Heart left ventricle (tissue), 16 donors: ENCODE measurements at regions not wholly inside any gene's neighbourhood (a gene's known extent, or its start where the extent isn't known, plus 50 kb on each side); places are given as distances from the start of the nearest gene placed in this dataset.

Source experiments
- ATAC-seq, 4 donors: fragments of 200-7000 bp; cut with Tn5 transposase; one replicate each; pipeline ENCODE4 v1.9.1; 2020 to 2022; ENCODE audit warnings: moderate library complexity in 4 of 4, mild to moderate bottlenecking in 3 of 4, moderate number of reproducible peaks in 1 of 4
- DNase-seq, 5 donors: peaks; one replicate each; pipeline ENCODE4 v3.0.0-alpha.2; 2020
- H3K27ac ChIP-seq, 12 donors: fragments of 200-600 bp; sonication (generic) in 4 of 12; one replicate each; pipeline versions ENCODE4 v1.5.0 to v1.8.0; 2016 to 2022; ENCODE audit warnings: mild to moderate bottlenecking in 2 of 12
- H3K27me3 ChIP-seq, 9 donors: fragments of 200-600 bp; sonication (generic) in 2 of 9; one replicate each; pipeline versions ENCODE4 v1.5.1 to v1.8.0; 2016 to 2022; ENCODE audit warnings: mild to moderate bottlenecking in 3 of 9
- H3K36me3 ChIP-seq, 9 donors: fragments of 200-600 bp; sonication (generic) in 2 of 9; one replicate each; pipeline versions ENCODE4 v1.5.0 to v1.8.0; 2018 to 2022; ENCODE audit warnings: mild to moderate bottlenecking in 2 of 9
- H3K4me1 ChIP-seq, 12 donors: fragments of 200-600 bp; sonication (generic) in 4 of 12; one replicate each; pipeline versions ENCODE4 v1.5.0 to v1.8.0; 2016 to 2022; ENCODE audit warnings: mild to moderate bottlenecking in 3 of 12
- H3K4me3 ChIP-seq, 12 donors: fragments of 200-600 bp; sonication (generic) in 4 of 12; one replicate each; pipeline versions ENCODE4 v1.5.0 to v1.8.0; 2017 to 2022; ENCODE audit warnings: mild to moderate bottlenecking in 9 of 12, moderate library complexity in 4 of 12
- H3K9me3 ChIP-seq, 12 donors: fragments of 200-600 bp; sonication (generic) in 4 of 12; one replicate each; pipeline versions ENCODE4 v1.5.0 to v1.8.0; 2016 to 2022; ENCODE audit warnings: mild to moderate bottlenecking in 1 of 12
- POLR2A ChIP-seq, 2 donors: fragments of 450-650 bp; IDR thresholded peaks; one replicate each; pipeline ENCODE4 v1.6.1; 2017; ENCODE audit warnings: antibody characterized with exemption in 2 of 2, mild to moderate bottlenecking in 2 of 2, moderate library complexity in 2 of 2
- WGBS, 4 donors: extraction: QIAGEN DNeasy Blood & Tissue Kit in 2 of 4; methylation state at CpG; one replicate each; pipeline versions ENCODE4 v1.1.5 to v1.1.7; 2013 to 2018; 5-methylcytosine and 5-hydroxymethylcytosine counted together
- intact Hi-C, 10 donors: fragments of 100-400 bp; cut with DNase I; formaldehyde crosslinking; loops; one replicate each; pipeline versions ENCODE4 v1.11.1 to v1.14.2; 2022
- TF ChIP-seq, protein P1 (sequence below), 12 donors: fragments of 200-600 bp; sonication (generic) in 4 of 12; IDR thresholded peaks; one replicate each; pipeline versions ENCODE4 v1.5.0 to v1.8.0; 2018 to 2022; ENCODE audit warnings: antibody characterized with exemption in 12 of 12, mild to moderate bottlenecking in 5 of 12
- donor health status: ischemic (EF 13 %, LVEDD 7.1; RV severe dilation, severe dysfunction).
- donor health status: healthy with polysubstance abuse.
- donor health status: DM: no; HTN: yes; CAD: no.
- donor health status: DM: no; HTN: no; CAD: no.
- donor health status: ischemic (EF 25% LVEDD 6.9; RV normal size, moderate dysfunction).
- donor health status: ischemic (EF 25% LVEDD 5.7; RV mildly dilated, moderate dysfunction).
- donor health status: healthy.
- donor health status: DM: yes; HTN: yes; CAD: no.
- donor health status: ischemic (EF 35%, LVEDD 5.7; RV mildly dilated, moderate dysfunction).
- donor health status: nonischemic (EF 11% LVEDD 7.7; RV severe dilation, severe dysfunction).
- donor health status: DM: yes; HTN: yes; CAD: no.
- donor health status: PGD.
- donor health status: ischemic (EF 29% LVEDD 5.4; RV normal size, mild dysfunction).
- donor health status: nonischemic (EF 23%, LVEDD 6.1; RV moderate dilation, normal function).

GRCh38 chr1:238191170-238191569 lies 300.4 kb upstream of the ZP4 start:
- Histone ChIP-seq H3K4me1 (no peaks in the 10 kb centered on the region), H3K9me3 (peaks cover 0 to 4% (median 0%) of the 10 kb centered on the region in 12 donors), H3K27me3 (no peaks in the 10 kb centered on the region), H3K27ac (no peak overlapping the region), H3K4me3 (no peak overlapping the region), H3K36me3 (no peaks in the 10 kb centered on the region)
- intact Hi-C loops = no loop called here
- no peak for DNase-seq
- ATAC-seq = no peak
- WGBS, 4 donors = 74 to 87% (median 85%) methylated on average over 1 of the region's 1 CpG
- no peak for TF ChIP-seq POLR2A (IDR thresholded peaks at IDR 0.05)
- TF ChIP-seq, protein P1, sequence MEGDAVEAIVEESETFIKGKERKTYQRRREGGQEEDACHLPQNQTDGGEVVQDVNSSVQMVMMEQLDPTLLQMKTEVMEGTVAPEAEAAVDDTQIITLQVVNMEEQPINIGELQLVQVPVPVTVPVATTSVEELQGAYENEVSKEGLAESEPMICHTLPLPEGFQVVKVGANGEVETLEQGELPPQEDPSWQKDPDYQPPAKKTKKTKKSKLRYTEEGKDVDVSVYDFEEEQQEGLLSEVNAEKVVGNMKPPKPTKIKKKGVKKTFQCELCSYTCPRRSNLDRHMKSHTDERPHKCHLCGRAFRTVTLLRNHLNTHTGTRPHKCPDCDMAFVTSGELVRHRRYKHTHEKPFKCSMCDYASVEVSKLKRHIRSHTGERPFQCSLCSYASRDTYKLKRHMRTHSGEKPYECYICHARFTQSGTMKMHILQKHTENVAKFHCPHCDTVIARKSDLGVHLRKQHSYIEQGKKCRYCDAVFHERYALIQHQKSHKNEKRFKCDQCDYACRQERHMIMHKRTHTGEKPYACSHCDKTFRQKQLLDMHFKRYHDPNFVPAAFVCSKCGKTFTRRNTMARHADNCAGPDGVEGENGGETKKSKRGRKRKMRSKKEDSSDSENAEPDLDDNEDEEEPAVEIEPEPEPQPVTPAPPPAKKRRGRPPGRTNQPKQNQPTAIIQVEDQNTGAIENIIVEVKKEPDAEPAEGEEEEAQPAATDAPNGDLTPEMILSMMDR (IDR thresholded peaks at IDR 0.05) = no peak

DNA sequence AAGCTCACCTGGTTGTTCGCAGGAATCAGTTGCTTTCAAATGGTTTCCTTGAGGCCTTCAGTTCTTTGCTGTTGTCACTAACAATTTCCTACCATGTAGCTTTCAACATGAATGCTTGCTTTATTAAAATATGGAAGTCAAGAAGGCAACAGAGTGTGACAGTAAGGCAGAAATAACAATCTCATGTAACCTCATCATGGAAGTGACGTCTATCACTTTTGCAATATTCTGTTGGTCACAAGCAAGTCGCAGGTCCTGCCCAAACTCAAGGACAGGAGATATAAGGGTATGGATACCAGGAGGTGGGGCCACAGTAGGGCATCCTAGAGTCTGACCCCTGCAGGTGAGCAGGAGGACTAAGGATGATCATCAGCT lies 296.8 kb upstream of the ZP4 start:
- no peak for ATAC-seq
- Histone ChIP-seq H3K27ac (no peak overlapping the region), H3K4me1 (no peaks in the 10 kb centered on the region), H3K4me3 (no peak overlapping the region), H3K27me3 (no peaks in the 10 kb centered on the region), H3K9me3 (peaks cover 0 to 14% (median 0%) of the 10 kb centered on the region in 12 donors), H3K36me3 (no peaks in the 10 kb centered on the region)
- intact Hi-C loops = no loop called here
- WGBS, 4 donors = 73 to 90% (median 88%) methylated on average over 3 of the region's 3 CpGs
- no peak for DNase-seq
- TF ChIP-seq, protein P1 (IDR thresholded peaks at IDR 0.05) = no peak
- no peak for TF ChIP-seq POLR2A (IDR thresholded peaks at IDR 0.05)

DNA sequence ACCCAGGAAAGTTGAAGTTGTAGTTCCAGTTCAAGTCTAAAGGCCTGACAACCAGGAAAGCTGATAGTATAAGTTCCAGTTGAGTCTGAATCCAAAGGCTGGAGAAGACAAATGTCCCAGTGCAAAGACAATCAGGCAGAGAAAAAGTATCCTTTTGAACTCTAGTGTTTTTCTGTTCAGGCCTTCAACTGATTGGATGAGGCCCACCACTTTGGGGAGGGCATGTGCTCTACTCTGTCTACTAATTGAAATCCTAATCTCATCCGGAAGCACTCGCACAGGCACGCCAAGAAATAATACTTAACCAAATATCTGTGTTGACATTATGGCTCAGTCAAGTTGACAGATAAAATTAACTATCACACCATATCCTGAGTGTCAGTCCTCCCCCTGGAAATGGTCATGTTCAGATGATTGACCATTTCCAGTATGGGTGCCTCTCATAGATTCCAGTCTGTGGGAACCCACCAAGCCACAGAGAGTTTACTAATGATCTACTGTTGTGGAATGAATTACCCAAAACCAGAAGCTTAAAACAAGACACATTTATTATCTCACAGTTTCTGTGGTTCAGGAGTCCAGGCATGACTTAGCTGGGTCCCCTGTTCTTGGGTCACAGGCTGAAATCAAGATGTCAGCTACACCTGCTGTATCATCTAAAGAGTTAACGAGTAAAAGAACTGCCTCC lies 296.3 kb upstream of the ZP4 start:
- no peaks in the 10 kb centered on the region for H3K36me3 ChIP-seq
- 82 to 89% (median 88%) methylated on average over 4 of the region's 4 CpGs for WGBS, 4 donors
- no peak overlapping the region for H3K27ac ChIP-seq
- ATAC-seq (no peak), DNase-seq (no peak)
- peaks cover 0 to 14% (median 0%) of the 10 kb centered on the region in 12 donors for H3K9me3 ChIP-seq
- intact Hi-C loops = no loop called here
- no peak overlapping the region for H3K4me3 ChIP-seq
- H3K27me3 ChIP-seq = no peaks in the 10 kb centered on the region
- no peaks in the 10 kb centered on the region for H3K4me1 ChIP-seq
- TF ChIP-seq, protein P1 (IDR thresholded peaks at IDR 0.05) = no peak
- TF ChIP-seq POLR2A (IDR thresholded peaks at IDR 0.05) = no peak

GRCh38 chr1:238177960-238178645 lies 287.4 kb upstream of the ZP4 start:
- 71 to 83% (median 77%) methylated on average over 7 of the region's 7 CpGs for WGBS, 4 donors
- intact Hi-C loops = no loop called here

More at GRCh38 chr1:238177960-238178645, 287.4 kb upstream of the ZP4 start:
- no peaks in the 10 kb centered on the region for H3K27me3 ChIP-seq
- peaks cover 0 to 16% (median 0%) of the 10 kb centered on the region in 12 donors for H3K9me3 ChIP-seq
- DNase-seq = no peak
- H3K27ac ChIP-seq = no peak overlapping the region
- H3K4me1 ChIP-seq = no peaks in the 10 kb centered on the region
- no peak for ATAC-seq
- no peaks in the 10 kb centered on the region for H3K36me3 ChIP-seq
- H3K4me3 ChIP-seq = no peak overlapping the region
- TF ChIP-seq POLR2A (IDR thresholded peaks at IDR 0.05) = no peak
- TF ChIP-seq, protein P1 (IDR thresholded peaks at IDR 0.05) = no peak
